GM12873 (cell line): ENCODE measurements at regions not wholly inside any gene's neighbourhood (a gene's known extent, or its start where the extent isn't known, plus 50 kb on each side); places are given as distances from the start of the nearest gene placed in this dataset.

Experiments
- CTCF ChIP-seq: IDR thresholded peaks from 2 replicates; pipeline ENCODE4 v1.5.1; 2012; ENCODE audit warnings: low read depth, mild to moderate bottlenecking, moderate library complexity, low read length, control low read depth; ENCODE audit not compliant: insufficient read depth; ENCODE audit errors: missing control alignments

GRCh38 chr4:128590773-128591172, 218.7 kb upstream of the JADE1 start:
- TF ChIP-seq CTCF, result no peak

- TF ChIP-seq CTCF, result no peak
These were observed 219.3 kb upstream of the JADE1 start for GRCh38 chr4:128590034-128590740.

- no peak for TF ChIP-seq CTCF
These were observed 220.0 kb upstream of the JADE1 start for GRCh38 chr4:128589384-128589965.

- no peak for TF ChIP-seq CTCF
These were observed 222.1 kb upstream of the JADE1 start for GRCh38 chr4:128587382-128587781.

- TF ChIP-seq CTCF, result no peak
These were observed 225.5 kb upstream of the JADE1 start for GRCh38 chr4:128583753-128584712.

- no peak for TF ChIP-seq CTCF
These were observed 227.1 kb upstream of the JADE1 start for GRCh38 chr4:128582427-128582870.
